Liver (tissue), 8 donors: ENCODE measurements at regions not wholly inside any gene's neighbourhood (a gene's known extent, or its start where the extent isn't known, plus 50 kb on each side); places are given as distances from the start of the nearest gene placed in this dataset.

Source experiments
- DNase-seq: peaks from one replicate; pipeline ENCODE4 v3.0.0-alpha.2; 2017; ENCODE audit warnings: low spot score
- H3K27ac ChIP-seq, 2 donors: one replicate each; pipeline ENCODE4 v1.7.0; 2013; ENCODE audit warnings: inconsistent platforms in 2 of 2, low read length in 2 of 2, control low read depth in 1 of 2, low read depth in 1 of 2, mild to moderate bottlenecking in 1 of 2
- H3K27me3 ChIP-seq, 4 donors: one replicate each; pipeline versions ENCODE4 v1.6.1 to v1.7.0; 2013; ENCODE audit warnings: low read length in 3 of 4, inconsistent platforms in 1 of 4, mild to moderate bottlenecking in 1 of 4, moderate library complexity in 1 of 4; ENCODE audit not compliant: control insufficient read depth in 4 of 4, insufficient read depth in 4 of 4
- H3K36me3 ChIP-seq, 4 donors: one replicate each; pipeline versions ENCODE4 v1.6.1 to v1.7.0; 2013; ENCODE audit warnings: low read length in 3 of 4, mild to moderate bottlenecking in 3 of 4, low read depth in 1 of 4, moderate library complexity in 1 of 4; ENCODE audit not compliant: control insufficient read depth in 4 of 4, insufficient read depth in 3 of 4
- H3K4me1 ChIP-seq, 4 donors: one replicate each; pipeline versions ENCODE4 v1.6.1 to v1.7.0; 2013; ENCODE audit warnings: low read length in 3 of 4, mild to moderate bottlenecking in 3 of 4, moderate library complexity in 1 of 4; ENCODE audit not compliant: control insufficient read depth in 4 of 4, insufficient read depth in 4 of 4
- H3K4me3 ChIP-seq, 3 donors: one replicate each; pipeline versions ENCODE4 v1.6.1 to v1.7.0; 2013; ENCODE audit warnings: low read length in 3 of 3, control low read depth in 1 of 3, low read depth in 1 of 3, mild to moderate bottlenecking in 1 of 3
- H3K9ac ChIP-seq, 2 donors: one replicate each; pipeline ENCODE4 v1.7.0; 2013; ENCODE audit warnings: low read length in 2 of 2, mild to moderate bottlenecking in 2 of 2, moderate library complexity in 2 of 2, control low read depth in 1 of 2, low read depth in 1 of 2
- H3K9me3 ChIP-seq, 4 donors: one replicate each; pipeline versions ENCODE4 v1.6.1 to v1.7.0; 2013; ENCODE audit warnings: low read length in 3 of 4; ENCODE audit not compliant: control insufficient read depth in 4 of 4
- EGR1 ChIP-seq, 2 donors: IDR thresholded peaks; 2 replicates each; pipeline ENCODE4 v1.6.1; 2016 to 2018; ENCODE audit warnings: antibody characterized with exemption in 2 of 2, low read depth in 2 of 2
- FOXA1 ChIP-seq: IDR thresholded peaks from 2 replicates; pipeline ENCODE4 v1.6.1; 2016; ENCODE audit warnings: antibody characterized with exemption
- FOXA2 ChIP-seq: IDR thresholded peaks from 2 replicates; pipeline ENCODE4 v1.6.1; 2016; ENCODE audit warnings: antibody characterized with exemption
- GABPA ChIP-seq, 2 donors: IDR thresholded peaks in 1 of 2; conservative IDR thresholded peaks in 1 of 2; 2 replicates each; pipeline ENCODE4 v1.6.1; 2016; ENCODE audit warnings: antibody characterized with exemption in 2 of 2, mild to moderate bottlenecking in 1 of 2, moderate library complexity in 1 of 2
- HNF4A ChIP-seq, 2 donors: conservative IDR thresholded peaks; 2 replicates each; pipeline ENCODE4 v1.6.1; 2016; ENCODE audit warnings: antibody characterized with exemption in 2 of 2, mild to moderate bottlenecking in 2 of 2
- HNF4G ChIP-seq: IDR thresholded peaks from 2 replicates; pipeline ENCODE4 v1.6.1; 2016; ENCODE audit warnings: antibody characterized with exemption
- JUND ChIP-seq, 2 donors: IDR thresholded peaks; 2 replicates each; pipeline ENCODE4 v1.6.1; 2016; ENCODE audit warnings: antibody characterized with exemption in 2 of 2
- NR2F2 ChIP-seq: IDR thresholded peaks from 2 replicates; pipeline ENCODE4 v1.6.1; 2016; ENCODE audit warnings: antibody characterized with exemption
- RAD21 ChIP-seq, 2 donors: IDR thresholded peaks; 2 replicates each; pipeline ENCODE4 v1.6.1; 2016; ENCODE audit warnings: antibody characterized with exemption in 2 of 2, mild to moderate bottlenecking in 2 of 2
- RXRA ChIP-seq, 2 donors: IDR thresholded peaks; 2 replicates each; pipeline ENCODE4 v1.6.1; 2017 to 2018; ENCODE audit warnings: antibody characterized with exemption in 2 of 2, mild to moderate bottlenecking in 1 of 2
- SP1 ChIP-seq: IDR thresholded peaks from 2 replicates; pipeline ENCODE4 v1.6.1; 2018; ENCODE audit warnings: antibody characterized with exemption, mild to moderate bottlenecking
- TAF1 ChIP-seq: conservative IDR thresholded peaks from 2 replicates; pipeline ENCODE4 v1.6.1; 2016; ENCODE audit warnings: antibody characterized with exemption, mild to moderate bottlenecking
- WGBS: extraction: QIAGEN DNeasy Blood & Tissue Kit; methylation state at CpG from one replicate; pipeline ENCODE4 v1.1.7; 2013; 5-methylcytosine and 5-hydroxymethylcytosine counted together
- TF ChIP-seq, protein P1 (sequence below): fragments of 150-350 bp; IDR thresholded peaks from 2 replicates; pipeline ENCODE4 v1.5.1; 2017; ENCODE audit warnings: improper control_type of control experiment, low read depth, low read length; ENCODE audit not compliant: missing input control
- TF ChIP-seq, protein P2 (sequence below): IDR thresholded peaks from 2 replicates; pipeline ENCODE4 v1.6.1; 2016; ENCODE audit warnings: antibody characterized with exemption, mild to moderate bottlenecking
- TF ChIP-seq, protein P3 (sequence below): IDR thresholded peaks from 2 replicates; pipeline ENCODE4 v1.6.1; 2016; ENCODE audit warnings: antibody characterized with exemption
- TF ChIP-seq, protein P4 (sequence below): IDR thresholded peaks from 2 replicates; pipeline ENCODE4 v1.6.1; 2016; ENCODE audit warnings: antibody characterized with exemption
- TF ChIP-seq, protein P5 (sequence below): IDR thresholded peaks from 2 replicates; pipeline ENCODE4 v1.6.1; 2016; ENCODE audit warnings: antibody characterized with exemption
- donor health status: healthy.
- donor health status: healthy.
- donor health status: healthy.
- donor health status: healthy.
- donor health status: healthy.

DNA sequence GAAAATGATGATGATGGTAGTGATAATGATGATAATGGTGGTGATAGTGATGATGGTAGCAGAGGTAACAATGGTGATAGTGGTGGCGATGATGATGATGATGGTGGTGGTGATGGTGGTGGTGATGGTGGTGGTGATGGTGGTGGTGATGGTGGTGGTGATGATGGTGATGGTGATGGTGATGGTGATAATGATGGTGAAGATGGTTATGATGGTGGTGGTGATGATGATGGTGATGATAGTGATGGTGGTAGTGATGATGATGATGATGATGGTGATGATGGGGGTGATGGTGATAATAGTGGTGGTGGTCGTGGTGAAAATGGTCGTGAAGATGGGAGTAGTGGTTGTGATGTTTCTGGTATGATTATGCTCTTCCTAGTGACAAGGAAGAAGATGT is 581.8 kb downstream of the HS3ST4 start:
- H3K9me3 ChIP-seq = peaks cover 0 to 3% (median 2%) of the 10 kb centered on the region in 4 donors
- H3K4me1 ChIP-seq = no peaks in the 10 kb centered on the region
- no peak overlapping the region for H3K27ac ChIP-seq
- no peak overlapping the region for H3K9ac ChIP-seq
- TF ChIP-seq EGR1 (IDR thresholded peaks at IDR 0.05; ENCODE audit: low read depth in 2 of 2) = no peak
- no peak for TF ChIP-seq TAF1
- TF ChIP-seq RAD21 (IDR thresholded peaks at IDR 0.05) = no peak
- TF ChIP-seq, protein P1, sequence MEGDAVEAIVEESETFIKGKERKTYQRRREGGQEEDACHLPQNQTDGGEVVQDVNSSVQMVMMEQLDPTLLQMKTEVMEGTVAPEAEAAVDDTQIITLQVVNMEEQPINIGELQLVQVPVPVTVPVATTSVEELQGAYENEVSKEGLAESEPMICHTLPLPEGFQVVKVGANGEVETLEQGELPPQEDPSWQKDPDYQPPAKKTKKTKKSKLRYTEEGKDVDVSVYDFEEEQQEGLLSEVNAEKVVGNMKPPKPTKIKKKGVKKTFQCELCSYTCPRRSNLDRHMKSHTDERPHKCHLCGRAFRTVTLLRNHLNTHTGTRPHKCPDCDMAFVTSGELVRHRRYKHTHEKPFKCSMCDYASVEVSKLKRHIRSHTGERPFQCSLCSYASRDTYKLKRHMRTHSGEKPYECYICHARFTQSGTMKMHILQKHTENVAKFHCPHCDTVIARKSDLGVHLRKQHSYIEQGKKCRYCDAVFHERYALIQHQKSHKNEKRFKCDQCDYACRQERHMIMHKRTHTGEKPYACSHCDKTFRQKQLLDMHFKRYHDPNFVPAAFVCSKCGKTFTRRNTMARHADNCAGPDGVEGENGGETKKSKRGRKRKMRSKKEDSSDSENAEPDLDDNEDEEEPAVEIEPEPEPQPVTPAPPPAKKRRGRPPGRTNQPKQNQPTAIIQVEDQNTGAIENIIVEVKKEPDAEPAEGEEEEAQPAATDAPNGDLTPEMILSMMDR = no peak
- no peak for TF ChIP-seq GABPA (IDR thresholded peaks at IDR 0.05 in 1 of 2, conservative IDR thresholded peaks at IDR 0.05 in 1 of 2)
- TF ChIP-seq RXRA (IDR thresholded peaks at IDR 0.05) = no peak
- TF ChIP-seq, protein P2, sequence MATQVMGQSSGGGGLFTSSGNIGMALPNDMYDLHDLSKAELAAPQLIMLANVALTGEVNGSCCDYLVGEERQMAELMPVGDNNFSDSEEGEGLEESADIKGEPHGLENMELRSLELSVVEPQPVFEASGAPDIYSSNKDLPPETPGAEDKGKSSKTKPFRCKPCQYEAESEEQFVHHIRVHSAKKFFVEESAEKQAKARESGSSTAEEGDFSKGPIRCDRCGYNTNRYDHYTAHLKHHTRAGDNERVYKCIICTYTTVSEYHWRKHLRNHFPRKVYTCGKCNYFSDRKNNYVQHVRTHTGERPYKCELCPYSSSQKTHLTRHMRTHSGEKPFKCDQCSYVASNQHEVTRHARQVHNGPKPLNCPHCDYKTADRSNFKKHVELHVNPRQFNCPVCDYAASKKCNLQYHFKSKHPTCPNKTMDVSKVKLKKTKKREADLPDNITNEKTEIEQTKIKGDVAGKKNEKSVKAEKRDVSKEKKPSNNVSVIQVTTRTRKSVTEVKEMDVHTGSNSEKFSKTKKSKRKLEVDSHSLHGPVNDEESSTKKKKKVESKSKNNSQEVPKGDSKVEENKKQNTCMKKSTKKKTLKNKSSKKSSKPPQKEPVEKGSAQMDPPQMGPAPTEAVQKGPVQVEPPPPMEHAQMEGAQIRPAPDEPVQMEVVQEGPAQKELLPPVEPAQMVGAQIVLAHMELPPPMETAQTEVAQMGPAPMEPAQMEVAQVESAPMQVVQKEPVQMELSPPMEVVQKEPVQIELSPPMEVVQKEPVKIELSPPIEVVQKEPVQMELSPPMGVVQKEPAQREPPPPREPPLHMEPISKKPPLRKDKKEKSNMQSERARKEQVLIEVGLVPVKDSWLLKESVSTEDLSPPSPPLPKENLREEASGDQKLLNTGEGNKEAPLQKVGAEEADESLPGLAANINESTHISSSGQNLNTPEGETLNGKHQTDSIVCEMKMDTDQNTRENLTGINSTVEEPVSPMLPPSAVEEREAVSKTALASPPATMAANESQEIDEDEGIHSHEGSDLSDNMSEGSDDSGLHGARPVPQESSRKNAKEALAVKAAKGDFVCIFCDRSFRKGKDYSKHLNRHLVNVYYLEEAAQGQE = no peak
- no peak for TF ChIP-seq HNF4A (conservative IDR thresholded peaks at IDR 0.05)
- TF ChIP-seq FOXA1 = no peak
- no peak for TF ChIP-seq NR2F2
- TF ChIP-seq, protein P3, sequence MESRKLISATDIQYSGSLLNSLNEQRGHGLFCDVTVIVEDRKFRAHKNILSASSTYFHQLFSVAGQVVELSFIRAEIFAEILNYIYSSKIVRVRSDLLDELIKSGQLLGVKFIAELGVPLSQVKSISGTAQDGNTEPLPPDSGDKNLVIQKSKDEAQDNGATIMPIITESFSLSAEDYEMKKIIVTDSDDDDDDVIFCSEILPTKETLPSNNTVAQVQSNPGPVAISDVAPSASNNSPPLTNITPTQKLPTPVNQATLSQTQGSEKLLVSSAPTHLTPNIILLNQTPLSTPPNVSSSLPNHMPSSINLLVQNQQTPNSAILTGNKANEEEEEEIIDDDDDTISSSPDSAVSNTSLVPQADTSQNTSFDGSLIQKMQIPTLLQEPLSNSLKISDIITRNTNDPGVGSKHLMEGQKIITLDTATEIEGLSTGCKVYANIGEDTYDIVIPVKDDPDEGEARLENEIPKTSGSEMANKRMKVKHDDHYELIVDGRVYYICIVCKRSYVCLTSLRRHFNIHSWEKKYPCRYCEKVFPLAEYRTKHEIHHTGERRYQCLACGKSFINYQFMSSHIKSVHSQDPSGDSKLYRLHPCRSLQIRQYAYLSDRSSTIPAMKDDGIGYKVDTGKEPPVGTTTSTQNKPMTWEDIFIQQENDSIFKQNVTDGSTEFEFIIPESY = no peak
- no peaks in the 10 kb centered on the region for H3K36me3 ChIP-seq
- H3K27me3 ChIP-seq = no peaks in the 10 kb centered on the region
- no peak for DNase-seq
- WGBS = 46% methylated on average over 3 of the region's 3 CpGs
- H3K4me3 ChIP-seq = no peak overlapping the region

DNA sequence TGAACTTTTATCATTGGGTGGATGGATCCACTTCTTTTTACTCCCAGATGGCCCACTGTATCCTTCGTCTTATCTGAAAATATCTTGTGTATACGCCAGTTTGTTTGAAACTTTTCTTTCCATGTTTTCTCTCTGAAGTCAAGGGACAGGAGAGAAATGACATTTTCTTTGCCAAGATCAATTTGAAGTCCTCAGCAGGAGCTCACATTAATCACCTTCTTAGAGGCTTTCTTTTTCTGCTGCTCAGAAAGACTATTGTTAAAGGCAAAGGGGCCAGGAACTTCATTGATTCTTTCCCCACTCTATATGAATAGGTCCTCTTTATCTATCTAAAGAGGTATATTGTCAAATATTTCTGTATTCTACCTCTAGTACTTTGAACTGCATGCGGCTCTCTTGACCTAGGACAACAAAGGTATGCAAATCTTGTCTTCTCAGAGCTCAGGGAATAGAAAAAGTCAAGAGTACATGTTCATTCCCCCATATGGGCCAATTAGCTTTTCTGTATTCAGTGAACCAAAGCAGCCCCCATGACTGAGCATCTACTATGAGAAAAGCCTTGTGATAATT is 583.3 kb downstream of the HS3ST4 start:
- no peaks in the 10 kb centered on the region for H3K27me3 ChIP-seq
- no peak overlapping the region for H3K4me3 ChIP-seq
- WGBS = 53% methylated on average over 3 of the region's 3 CpGs
- H3K36me3 ChIP-seq = no peaks in the 10 kb centered on the region
- no peak for DNase-seq
- H3K27ac ChIP-seq = no peak overlapping the region
- no peak overlapping the region for H3K9ac ChIP-seq
- H3K9me3 ChIP-seq = peaks cover 0 to 3% (median 2%) of the 10 kb centered on the region in 4 donors
- H3K4me1 ChIP-seq = no peaks in the 10 kb centered on the region
- TF ChIP-seq FOXA2 (no peak), SP1 (no peak), RXRA (IDR thresholded peaks at IDR 0.05) (no peak), GABPA (IDR thresholded peaks at IDR 0.05 in 1 of 2, conservative IDR thresholded peaks at IDR 0.05 in 1 of 2) (no peak), HNF4A (conservative IDR thresholded peaks at IDR 0.05) (no peak), EGR1 (IDR thresholded peaks at IDR 0.05; ENCODE audit: low read depth in 2 of 2) (no peak), HNF4G (no peak), JUND (IDR thresholded peaks at IDR 0.05) (no peak), FOXA1 (no peak)
- TF ChIP-seq, protein P4, sequence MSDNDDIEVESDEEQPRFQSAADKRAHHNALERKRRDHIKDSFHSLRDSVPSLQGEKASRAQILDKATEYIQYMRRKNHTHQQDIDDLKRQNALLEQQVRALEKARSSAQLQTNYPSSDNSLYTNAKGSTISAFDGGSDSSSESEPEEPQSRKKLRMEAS = no peak
- TF ChIP-seq, protein P2 = no peak
- TF ChIP-seq, protein P5, sequence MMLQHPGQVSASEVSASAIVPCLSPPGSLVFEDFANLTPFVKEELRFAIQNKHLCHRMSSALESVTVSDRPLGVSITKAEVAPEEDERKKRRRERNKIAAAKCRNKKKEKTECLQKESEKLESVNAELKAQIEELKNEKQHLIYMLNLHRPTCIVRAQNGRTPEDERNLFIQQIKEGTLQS = no peak
- TF ChIP-seq, protein P3 = no peak
